ENCODE measurements at regions not wholly inside any gene's neighbourhood (a gene's known extent, or its start where the extent isn't known, plus 50 kb on each side); places are given as distances from the start of the nearest gene placed in this dataset.

- Histone ChIP-seq H3K4me1 (no peaks in the 10 kb centered on the region), H3K4me3 (no peak overlapping the region), H3K27me3 (no peaks in the 10 kb centered on the region), H3K36me3 (no peaks in the 10 kb centered on the region), H3K4me2 (no peak overlapping the region), H4K20me1 (ENCODE audit: low read depth) (no peaks in the 10 kb centered on the region), H3K9me3 (ENCODE audit: low read depth) (no peaks in the 10 kb centered on the region), H3K79me2 (ENCODE audit: low read depth) (no peaks in the 10 kb centered on the region), H3F3A (ENCODE audit: low read depth) (no peaks in the 10 kb centered on the region), H3K9ac (no peak overlapping the region), H3K27ac (no peak overlapping the region), H2AFZ (replicated peaks) (no peak overlapping the region)
- Mint-ChIP-seq H3K27me3 (ENCODE audit: insufficient read depth, low read depth) (no peaks in the 10 kb centered on the region), H3K36me3 (no peaks in the 10 kb centered on the region), H3K4me3 (no peak overlapping the region), H3K27ac (no peak overlapping the region), H3K4me1 (peaks cover 3% of the 10 kb centered on the region), H3K9me3 (no peaks in the 10 kb centered on the region)
- no peak for DNase-seq (ENCODE audit: low spot score)
- no peak for TF ChIP-seq EZH2 (IDR thresholded peaks at IDR 0.05)
- TF ChIP-seq EZH2phosphoT487 (IDR thresholded peaks at IDR 0.05) = no peak
- TF ChIP-seq CTCF (IDR thresholded peaks at IDR 0.05) = no peak
Measured at GRCh38 chr9:106696804-106697203, 166.2 kb upstream of the ZNF462 start.

- H3K27me3 ChIP-seq = no peaks in the 10 kb centered on the region
- peak overlapping the region; percentile 70 for H2AFZ ChIP-seq (replicated peaks)
- H3K4me2 ChIP-seq = no peak overlapping the region
- DNase-seq (ENCODE audit: low spot score) = no peak
- no peaks in the 10 kb centered on the region for H4K20me1 ChIP-seq (ENCODE audit: low read depth)
- H3K36me3 ChIP-seq = no peaks in the 10 kb centered on the region
- Mint-ChIP-seq H3K27ac (no peak overlapping the region), H3K9me3 (no peaks in the 10 kb centered on the region), H3K36me3 (no peaks in the 10 kb centered on the region), H3K4me1 (peaks cover 3% of the 10 kb centered on the region), H3K4me3 (no peak overlapping the region), H3K27me3 (ENCODE audit: insufficient read depth, low read depth) (no peaks in the 10 kb centered on the region)
- no peaks in the 10 kb centered on the region for H3K9me3 ChIP-seq (ENCODE audit: low read depth)
- H3K79me2 ChIP-seq (ENCODE audit: low read depth) = no peaks in the 10 kb centered on the region
- no peak overlapping the region for H3K9ac ChIP-seq
- TF ChIP-seq EZH2phosphoT487 (IDR thresholded peaks at IDR 0.05) (no peak), EZH2 (IDR thresholded peaks at IDR 0.05) (no peak), CTCF (IDR thresholded peaks at IDR 0.05) (no peak)
- H3K4me1 ChIP-seq = no peaks in the 10 kb centered on the region
- no peaks in the 10 kb centered on the region for H3F3A ChIP-seq (ENCODE audit: low read depth)
- H3K4me3 ChIP-seq = no peak overlapping the region
- H3K27ac ChIP-seq = no peak overlapping the region
Measured at GRCh38 chr9:106697390-106697749, 165.6 kb upstream of the ZNF462 start.

GRCh38 chr9:106697750-106698502 lies 165.0 kb upstream of the ZNF462 start:
- H3K79me2 ChIP-seq (ENCODE audit: low read depth) = no peaks in the 10 kb centered on the region
- Mint-ChIP-seq H3K27ac (no peak overlapping the region), H3K4me1 (peaks cover 3% of the 10 kb centered on the region), H3K36me3 (no peaks in the 10 kb centered on the region), H3K27me3 (ENCODE audit: insufficient read depth, low read depth) (no peaks in the 10 kb centered on the region), H3K4me3 (no peak overlapping the region), H3K9me3 (no peaks in the 10 kb centered on the region)
- no peaks in the 10 kb centered on the region for H3K9me3 ChIP-seq (ENCODE audit: low read depth)
- H3K27ac ChIP-seq = no peak overlapping the region
- H3K27me3 ChIP-seq = no peaks in the 10 kb centered on the region
- H2AFZ ChIP-seq (replicated peaks) = peak overlapping the region; percentile 70
- TF ChIP-seq EZH2phosphoT487 (IDR thresholded peaks at IDR 0.05) (no peak), CTCF (IDR thresholded peaks at IDR 0.05) (no peak), EZH2 (IDR thresholded peaks at IDR 0.05) (no peak)
- no peaks in the 10 kb centered on the region for H3K36me3 ChIP-seq
- H3K4me1 ChIP-seq = no peaks in the 10 kb centered on the region
- H3F3A ChIP-seq (ENCODE audit: low read depth) = no peaks in the 10 kb centered on the region
- DNase-seq (ENCODE audit: low spot score) = no peak
- no peak overlapping the region for H3K4me2 ChIP-seq
- no peaks in the 10 kb centered on the region for H4K20me1 ChIP-seq (ENCODE audit: low read depth)
- no peak overlapping the region for H3K9ac ChIP-seq
- H3K4me3 ChIP-seq = no peak overlapping the region

Data from neural progenitor cell (in vitro differentiated cells).